ENCODE measurements at regions not wholly inside any gene's neighbourhood (a gene's known extent, or its start where the extent isn't known, plus 50 kb on each side); places are given as distances from the start of the nearest gene placed in this dataset.

GRCh38 chr12:89762498-89763170, 54.0 kb upstream of the ATP2B1 start:
- Mint-ChIP-seq H3K9me3 (no peaks in the 10 kb centered on the region), H3K36me3 (ENCODE audit: low read depth) (no peaks in the 10 kb centered on the region), H3K4me1 (no peaks in the 10 kb centered on the region), H3K4me3 (no peak overlapping the region), H3K27me3 (ENCODE audit: low read depth) (no peaks in the 10 kb centered on the region), H3K27ac (ENCODE audit: unreplicated experiment) (no peak overlapping the region)
- DNase-seq (ENCODE audit: low read depth, low spot score) = no peak
- TF ChIP-seq CTCF (conservative IDR thresholded peaks at IDR 0.05) = no peak

GRCh38 chr12:89760783-89761182, 52.1 kb upstream of the ATP2B1 start:
- Mint-ChIP-seq H3K4me1 (no peaks in the 10 kb centered on the region), H3K36me3 (ENCODE audit: low read depth) (no peaks in the 10 kb centered on the region), H3K27me3 (ENCODE audit: low read depth) (no peaks in the 10 kb centered on the region), H3K4me3 (no peak overlapping the region), H3K9me3 (peaks cover 3% of the 10 kb centered on the region), H3K27ac (ENCODE audit: unreplicated experiment) (no peak overlapping the region)
- DNase-seq (ENCODE audit: low read depth, low spot score) = no peak
- TF ChIP-seq CTCF (conservative IDR thresholded peaks at IDR 0.05) = no peak
